Testis (tissue), 2 donors: ENCODE measurements at regions not wholly inside any gene's neighbourhood (a gene's known extent, or its start where the extent isn't known, plus 50 kb on each side); places are given as distances from the start of the nearest gene placed in this dataset.

ENCODE experiments used
- DNase-seq: peaks from one replicate; pipeline ENCODE4 v3.0.0-alpha.2; 2019
- H3K27ac ChIP-seq, 2 donors: fragments of 200-600 bp; sonication (generic); one replicate each; pipeline ENCODE4 v1.5.1; 2019
- H3K27me3 ChIP-seq: fragments of 200-600 bp; sonication (generic); one replicate; pipeline ENCODE4 v1.5.1; 2019
- H3K36me3 ChIP-seq: fragments of 200-600 bp; sonication (generic); one replicate; pipeline ENCODE4 v1.5.1; 2017; ENCODE audit warnings: low read depth; ENCODE audit errors: missing control alignments
- H3K4me1 ChIP-seq: fragments of 200-600 bp; sonication (generic); one replicate; pipeline ENCODE4 v1.5.1; 2019
- H3K4me3 ChIP-seq, 2 donors: fragments of 200-600 bp; sonication (generic); one replicate each; pipeline ENCODE4 v1.5.1; 2017 to 2019
- H3K9me3 ChIP-seq: fragments of 200-600 bp; sonication (generic); one replicate; pipeline ENCODE4 v1.5.1; 2017
- POLR2A ChIP-seq: fragments of 450-650 bp; IDR thresholded peaks from one replicate; pipeline ENCODE4 v1.6.1; 2017; ENCODE audit warnings: antibody characterized with exemption, mild to moderate bottlenecking, moderate library complexity
- WGBS, 2 donors: methylation state at CpG; one replicate each; pipeline ENCODE4 v1.1.5; 2018; 5-methylcytosine and 5-hydroxymethylcytosine counted together
- intact Hi-C: fragments of 100-400 bp; cut with DNase I; formaldehyde crosslinking; loops from one replicate; pipeline ENCODE4 v1.15.1; 2023; ENCODE audit warnings: low total_unique reads
- TF ChIP-seq, protein P1 (sequence below), 3 experiments: fragments of 450-650 bp in 2 of 3; fragments of 200-600 bp in 1 of 3; sonication (generic) in 1 of 3; IDR thresholded peaks; one replicate each; pipeline ENCODE4 v1.5.1; 2016 to 2019; ENCODE audit warnings: antibody characterized with exemption in 3 of 3, mild to moderate bottlenecking in 2 of 3, moderate library complexity in 1 of 3

DNA sequence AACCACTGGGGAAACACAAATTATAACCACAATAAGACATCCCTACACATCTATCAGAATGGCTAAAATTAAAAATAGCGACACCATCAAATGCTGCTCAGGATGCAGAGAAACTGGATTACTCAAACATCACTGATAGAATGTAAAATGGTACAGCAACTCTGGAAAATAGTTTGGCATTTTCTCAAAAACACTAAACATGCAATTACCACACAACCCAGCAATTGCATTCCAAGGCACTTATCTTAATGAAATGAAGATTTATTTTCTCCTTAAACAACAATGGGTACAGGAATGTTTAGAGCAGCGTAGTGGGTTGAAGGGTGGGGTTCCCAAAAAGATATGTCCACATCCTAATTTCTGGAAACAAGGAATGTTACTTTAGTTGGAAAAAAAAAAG lies 309.0 kb upstream of the PMFBP1 start:
- no peaks in the 10 kb centered on the region for H3K9me3 ChIP-seq
- no peak overlapping the region for H3K4me3 ChIP-seq
- H3K27me3 ChIP-seq = no peaks in the 10 kb centered on the region
- intact Hi-C loops = no loop called here
- no peak for DNase-seq
- no peaks in the 10 kb centered on the region for H3K4me1 ChIP-seq
- H3K27ac ChIP-seq = no peak overlapping the region
- TF ChIP-seq, protein P1, sequence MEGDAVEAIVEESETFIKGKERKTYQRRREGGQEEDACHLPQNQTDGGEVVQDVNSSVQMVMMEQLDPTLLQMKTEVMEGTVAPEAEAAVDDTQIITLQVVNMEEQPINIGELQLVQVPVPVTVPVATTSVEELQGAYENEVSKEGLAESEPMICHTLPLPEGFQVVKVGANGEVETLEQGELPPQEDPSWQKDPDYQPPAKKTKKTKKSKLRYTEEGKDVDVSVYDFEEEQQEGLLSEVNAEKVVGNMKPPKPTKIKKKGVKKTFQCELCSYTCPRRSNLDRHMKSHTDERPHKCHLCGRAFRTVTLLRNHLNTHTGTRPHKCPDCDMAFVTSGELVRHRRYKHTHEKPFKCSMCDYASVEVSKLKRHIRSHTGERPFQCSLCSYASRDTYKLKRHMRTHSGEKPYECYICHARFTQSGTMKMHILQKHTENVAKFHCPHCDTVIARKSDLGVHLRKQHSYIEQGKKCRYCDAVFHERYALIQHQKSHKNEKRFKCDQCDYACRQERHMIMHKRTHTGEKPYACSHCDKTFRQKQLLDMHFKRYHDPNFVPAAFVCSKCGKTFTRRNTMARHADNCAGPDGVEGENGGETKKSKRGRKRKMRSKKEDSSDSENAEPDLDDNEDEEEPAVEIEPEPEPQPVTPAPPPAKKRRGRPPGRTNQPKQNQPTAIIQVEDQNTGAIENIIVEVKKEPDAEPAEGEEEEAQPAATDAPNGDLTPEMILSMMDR (IDR thresholded peaks at IDR 0.05) = no peak
- TF ChIP-seq POLR2A = no peak
- no peaks in the 10 kb centered on the region for H3K36me3 ChIP-seq
- 80 to 81% methylated on average over 2 of the region's 2 CpGs for WGBS, 2 donors

DNA sequence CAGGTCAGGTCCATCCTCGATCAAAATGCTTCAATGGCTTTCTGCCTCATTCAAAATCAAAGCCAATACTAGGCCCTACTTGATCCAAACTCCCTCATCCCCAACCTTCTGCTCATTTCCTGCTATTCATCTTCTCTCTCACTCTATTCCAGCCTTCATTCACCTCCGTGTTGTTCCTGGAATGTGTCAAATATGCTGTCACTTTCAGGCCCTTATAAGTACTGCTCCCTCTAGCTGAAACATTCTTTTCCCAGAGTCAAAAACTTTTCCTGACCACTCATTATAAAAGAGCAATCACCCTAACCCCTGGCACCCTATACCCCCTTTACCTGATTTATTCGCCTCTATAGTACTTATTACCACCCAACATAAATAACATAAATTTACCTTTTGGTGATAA lies 303.7 kb upstream of the PMFBP1 start:
- Histone ChIP-seq H3K4me3 (no peak overlapping the region), H3K27me3 (no peaks in the 10 kb centered on the region), H3K27ac (no peak overlapping the region), H3K9me3 (no peaks in the 10 kb centered on the region), H3K4me1 (no peaks in the 10 kb centered on the region), H3K36me3 (no peaks in the 10 kb centered on the region)
- DNase-seq = no peak
- WGBS, 2 donors = 75 to 79% methylated on average over 3 of the region's 3 CpGs
- intact Hi-C loops = no loop called here
- no peak for TF ChIP-seq POLR2A
- TF ChIP-seq, protein P1 (IDR thresholded peaks at IDR 0.05) = no peak

DNA sequence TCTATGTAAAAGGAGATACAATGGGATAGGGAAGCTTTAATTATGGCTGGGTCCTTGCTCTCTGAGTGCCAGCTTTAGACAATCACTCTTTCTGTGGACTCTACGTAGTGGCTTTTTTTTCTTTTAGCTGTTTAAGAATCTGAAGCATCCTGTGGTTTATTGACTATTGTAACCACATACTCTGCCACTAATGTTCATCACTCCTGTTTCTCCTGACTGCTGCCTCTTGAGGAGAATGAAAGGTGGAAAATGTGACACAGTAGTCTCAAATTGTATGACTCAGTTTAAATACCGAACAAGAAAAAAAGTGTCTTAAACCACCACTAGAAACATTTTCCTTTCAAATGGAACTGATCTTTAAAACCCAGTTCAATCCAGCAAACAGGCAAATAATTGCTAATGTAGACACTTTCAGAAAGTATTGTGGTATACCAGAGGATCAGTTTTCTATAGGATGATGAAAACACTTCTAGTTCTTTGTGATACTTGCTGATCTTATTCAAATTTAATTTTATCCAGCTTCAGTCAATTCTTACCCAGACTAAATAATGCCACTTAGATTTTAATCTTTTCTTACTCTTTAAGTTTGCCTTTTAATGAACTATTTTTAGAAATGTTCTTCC lies 302.7 kb upstream of the PMFBP1 start:
- no peak overlapping the region for H3K4me3 ChIP-seq
- no peaks in the 10 kb centered on the region for H3K36me3 ChIP-seq
- intact Hi-C loops = no loop called here
- H3K27me3 ChIP-seq = no peaks in the 10 kb centered on the region
- no peak overlapping the region for H3K27ac ChIP-seq
- H3K4me1 ChIP-seq = no peaks in the 10 kb centered on the region
- no peak for DNase-seq
- no peaks in the 10 kb centered on the region for H3K9me3 ChIP-seq
- no peak for TF ChIP-seq POLR2A
- TF ChIP-seq, protein P1 (IDR thresholded peaks at IDR 0.05) = no peak
- WGBS, 2 donors = 64 to 72% methylated on average over 2 of the region's 2 CpGs

DNA sequence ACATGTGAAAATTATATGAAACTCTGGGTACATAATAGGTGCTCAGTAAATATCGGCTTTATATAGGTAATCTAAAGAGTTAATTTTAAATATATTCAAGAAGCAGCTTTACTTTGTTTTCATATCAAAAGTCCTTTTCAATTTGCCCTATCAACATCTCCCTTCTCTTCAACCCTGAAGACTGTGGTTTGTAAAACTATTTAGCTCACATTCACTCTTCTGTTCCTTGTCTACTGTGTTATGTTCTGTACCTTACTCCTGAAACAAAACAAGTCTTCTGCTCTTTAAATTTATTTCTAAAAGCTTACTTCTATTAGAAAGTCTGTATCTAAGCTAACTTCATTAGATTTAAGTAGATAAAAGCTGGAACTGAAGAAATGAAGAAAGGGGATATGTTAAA lies 301.7 kb upstream of the PMFBP1 start:
- no peak for TF ChIP-seq POLR2A
- TF ChIP-seq, protein P1 (IDR thresholded peaks at IDR 0.05) = no peak
- Histone ChIP-seq H3K9me3 (no peaks in the 10 kb centered on the region), H3K4me3 (no peak overlapping the region), H3K27ac (peak overlapping the region in 1 of 2 donors; percentile 26), H3K36me3 (no peaks in the 10 kb centered on the region), H3K27me3 (no peaks in the 10 kb centered on the region), H3K4me1 (no peaks in the 10 kb centered on the region)
- DNase-seq = no peak
- 94 to 96% methylated on average over 1 of the region's 1 CpG for WGBS, 2 donors
- intact Hi-C loops = no loop called here

DNA sequence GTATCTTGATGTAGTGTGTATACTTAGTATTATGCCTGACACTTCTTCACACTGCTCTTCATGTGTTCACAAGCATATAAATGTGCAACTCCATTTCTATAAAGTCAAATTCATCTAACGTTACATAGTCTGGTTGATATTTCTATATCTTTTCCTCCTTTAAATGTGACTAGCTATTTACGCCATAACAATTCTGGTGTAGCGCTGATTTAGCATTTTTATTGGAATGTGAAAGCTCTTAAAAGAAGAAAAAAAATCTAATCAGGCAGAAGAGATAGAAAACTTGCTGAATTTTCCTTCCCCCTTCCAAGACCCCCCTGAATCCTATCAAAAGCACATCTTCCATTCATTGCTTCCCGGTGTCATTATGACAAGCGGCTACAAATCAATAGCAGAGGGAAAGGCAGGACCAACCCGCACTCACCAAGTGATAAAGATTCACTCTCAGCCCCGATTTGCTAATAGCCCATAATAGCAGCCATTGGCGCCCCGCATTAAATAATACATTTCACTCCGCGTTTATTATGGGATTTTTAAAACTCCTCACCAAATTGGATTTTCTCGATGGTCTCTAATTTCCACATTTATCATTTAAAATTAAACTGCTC lies 299.5 kb upstream of the PMFBP1 start:
- no peaks in the 10 kb centered on the region for H3K36me3 ChIP-seq
- no peaks in the 10 kb centered on the region for H3K4me1 ChIP-seq
- 93% methylated on average over 12 of the region's 12 CpGs for WGBS, 2 donors
- no peak for TF ChIP-seq POLR2A
- TF ChIP-seq, protein P1 (IDR thresholded peaks at IDR 0.05) = no peak
- no peaks in the 10 kb centered on the region for H3K9me3 ChIP-seq
- intact Hi-C loops = no loop called here
- H3K27me3 ChIP-seq = no peaks in the 10 kb centered on the region
- H3K27ac ChIP-seq = no peak overlapping the region
- H3K4me3 ChIP-seq = no peak overlapping the region
- DNase-seq = no peak
